ENCODE measurements at regions not wholly inside any gene's neighbourhood (a gene's known extent, or its start where the extent isn't known, plus 50 kb on each side); places are given as distances from the start of the nearest gene placed in this dataset.
"Not testable (repeated sequence)": the region's sequence is repeated elsewhere in the genome, so short reads cannot be mapped to it uniquely, and the experiment has no call there.

- TF ChIP-seq MYBL2 (CRISPR knock-in tag; IDR thresholded peaks at IDR 0.05); CTCF (IDR thresholded peaks at IDR 0.05); NFYB (CRISPR knock-in tag; conservative IDR thresholded peaks at IDR 0.05; ENCODE audit: low read depth); USF2 (CRISPR knock-in tag; IDR thresholded peaks at IDR 0.05); ZBTB21 (CRISPR knock-in tag; IDR thresholded peaks at IDR 0.05; ENCODE audit: borderline replicate concordance); ETV6 (CRISPR knock-in tag; IDR thresholded peaks at IDR 0.05): not testable (repeated sequence)
- TF ChIP-seq, protein P1, sequence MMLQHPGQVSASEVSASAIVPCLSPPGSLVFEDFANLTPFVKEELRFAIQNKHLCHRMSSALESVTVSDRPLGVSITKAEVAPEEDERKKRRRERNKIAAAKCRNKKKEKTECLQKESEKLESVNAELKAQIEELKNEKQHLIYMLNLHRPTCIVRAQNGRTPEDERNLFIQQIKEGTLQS (CRISPR knock-in tag; conservative IDR thresholded peaks at IDR 0.05) = not testable (repeated sequence)
- TF ChIP-seq, protein P2, sequence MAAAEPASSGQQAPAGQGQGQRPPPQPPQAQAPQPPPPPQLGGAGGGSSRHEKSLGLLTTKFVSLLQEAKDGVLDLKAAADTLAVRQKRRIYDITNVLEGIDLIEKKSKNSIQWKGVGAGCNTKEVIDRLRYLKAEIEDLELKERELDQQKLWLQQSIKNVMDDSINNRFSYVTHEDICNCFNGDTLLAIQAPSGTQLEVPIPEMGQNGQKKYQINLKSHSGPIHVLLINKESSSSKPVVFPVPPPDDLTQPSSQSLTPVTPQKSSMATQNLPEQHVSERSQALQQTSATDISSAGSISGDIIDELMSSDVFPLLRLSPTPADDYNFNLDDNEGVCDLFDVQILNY (CRISPR knock-in tag; IDR thresholded peaks at IDR 0.05) = not testable (repeated sequence)
- TF ChIP-seq, protein P3, sequence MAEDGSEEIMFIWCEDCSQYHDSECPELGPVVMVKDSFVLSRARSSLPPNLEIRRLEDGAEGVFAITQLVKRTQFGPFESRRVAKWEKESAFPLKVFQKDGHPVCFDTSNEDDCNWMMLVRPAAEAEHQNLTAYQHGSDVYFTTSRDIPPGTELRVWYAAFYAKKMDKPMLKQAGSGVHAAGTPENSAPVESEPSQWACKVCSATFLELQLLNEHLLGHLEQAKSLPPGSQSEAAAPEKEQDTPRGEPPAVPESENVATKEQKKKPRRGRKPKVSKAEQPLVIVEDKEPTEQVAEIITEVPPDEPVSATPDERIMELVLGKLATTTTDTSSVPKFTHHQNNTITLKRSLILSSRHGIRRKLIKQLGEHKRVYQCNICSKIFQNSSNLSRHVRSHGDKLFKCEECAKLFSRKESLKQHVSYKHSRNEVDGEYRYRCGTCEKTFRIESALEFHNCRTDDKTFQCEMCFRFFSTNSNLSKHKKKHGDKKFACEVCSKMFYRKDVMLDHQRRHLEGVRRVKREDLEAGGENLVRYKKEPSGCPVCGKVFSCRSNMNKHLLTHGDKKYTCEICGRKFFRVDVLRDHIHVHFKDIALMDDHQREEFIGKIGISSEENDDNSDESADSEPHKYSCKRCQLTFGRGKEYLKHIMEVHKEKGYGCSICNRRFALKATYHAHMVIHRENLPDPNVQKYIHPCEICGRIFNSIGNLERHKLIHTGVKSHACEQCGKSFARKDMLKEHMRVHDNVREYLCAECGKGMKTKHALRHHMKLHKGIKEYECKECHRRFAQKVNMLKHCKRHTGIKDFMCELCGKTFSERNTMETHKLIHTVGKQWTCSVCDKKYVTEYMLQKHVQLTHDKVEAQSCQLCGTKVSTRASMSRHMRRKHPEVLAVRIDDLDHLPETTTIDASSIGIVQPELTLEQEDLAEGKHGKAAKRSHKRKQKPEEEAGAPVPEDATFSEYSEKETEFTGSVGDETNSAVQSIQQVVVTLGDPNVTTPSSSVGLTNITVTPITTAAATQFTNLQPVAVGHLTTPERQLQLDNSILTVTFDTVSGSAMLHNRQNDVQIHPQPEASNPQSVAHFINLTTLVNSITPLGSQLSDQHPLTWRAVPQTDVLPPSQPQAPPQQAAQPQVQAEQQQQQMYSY (CRISPR knock-in tag; IDR thresholded peaks at IDR 0.05) = not testable (repeated sequence)
These were observed 71.5 kb upstream of the RGPD5 start for GRCh38 chr2:109722640-109723039.
